Subcutaneous abdominal adipose tissue (tissue), 5 donors: ENCODE measurements at regions not wholly inside any gene's neighbourhood (a gene's known extent, or its start where the extent isn't known, plus 50 kb on each side); places are given as distances from the start of the nearest gene placed in this dataset.

ENCODE experiments used
- H3K27ac ChIP-seq: one replicate; pipeline ENCODE4 v1.7.0; 2013; ENCODE audit warnings: low read depth, mild to moderate bottlenecking, inconsistent platforms, low read length, moderate library complexity
- H3K27me3 ChIP-seq, 5 donors: one replicate each; pipeline ENCODE4 v1.7.0; 2013; ENCODE audit warnings: low read length in 5 of 5, inconsistent platforms in 1 of 5; ENCODE audit not compliant: control insufficient read depth in 5 of 5, insufficient read depth in 4 of 5
- H3K36me3 ChIP-seq, 5 donors: one replicate each; pipeline ENCODE4 v1.7.0; 2013; ENCODE audit warnings: low read length in 5 of 5; ENCODE audit not compliant: control insufficient read depth in 5 of 5, insufficient read depth in 5 of 5
- H3K4me1 ChIP-seq, 5 donors: one replicate each; pipeline ENCODE4 v1.7.0; 2013; ENCODE audit warnings: low read length in 5 of 5, mild to moderate bottlenecking in 3 of 5, moderate library complexity in 1 of 5; ENCODE audit not compliant: control insufficient read depth in 5 of 5, insufficient read depth in 5 of 5
- H3K4me3 ChIP-seq, 5 donors: one replicate each; pipeline ENCODE4 v1.7.0; 2013; ENCODE audit warnings: low read length in 5 of 5, low read depth in 1 of 5
- H3K9ac ChIP-seq, 5 donors: one replicate each; pipeline ENCODE4 v1.7.0; 2013; ENCODE audit warnings: low read length in 5 of 5, mild to moderate bottlenecking in 4 of 5, moderate library complexity in 3 of 5
- H3K9me3 ChIP-seq, 5 donors: one replicate each; pipeline ENCODE4 v1.7.0; 2013; ENCODE audit warnings: low read length in 5 of 5; ENCODE audit not compliant: control insufficient read depth in 5 of 5
- donor health status: healthy.
- donor health status: healthy.
- donor health status: healthy.
- donor health status: healthy.
- donor health status: healthy.

GRCh38 chr4:130165381-130165780 lies 1069.4 kb downstream of the C4orf33 start:
- no peaks in the 10 kb centered on the region for H3K9me3 ChIP-seq
- H3K36me3 ChIP-seq = no peaks in the 10 kb centered on the region
- no peaks in the 10 kb centered on the region for H3K27me3 ChIP-seq
- no peak overlapping the region for H3K27ac ChIP-seq
- no peaks in the 10 kb centered on the region for H3K4me1 ChIP-seq
- H3K4me3 ChIP-seq = no peak overlapping the region
- no peak overlapping the region for H3K9ac ChIP-seq

GRCh38 chr4:130172156-130172555 lies 1076.2 kb downstream of the C4orf33 start:
- H3K27ac ChIP-seq = no peak overlapping the region
- no peak overlapping the region for H3K9ac ChIP-seq
- no peaks in the 10 kb centered on the region for H3K4me1 ChIP-seq
- no peaks in the 10 kb centered on the region for H3K36me3 ChIP-seq
- no peak overlapping the region for H3K4me3 ChIP-seq
- no peaks in the 10 kb centered on the region for H3K9me3 ChIP-seq
- H3K27me3 ChIP-seq = no peaks in the 10 kb centered on the region

DNA sequence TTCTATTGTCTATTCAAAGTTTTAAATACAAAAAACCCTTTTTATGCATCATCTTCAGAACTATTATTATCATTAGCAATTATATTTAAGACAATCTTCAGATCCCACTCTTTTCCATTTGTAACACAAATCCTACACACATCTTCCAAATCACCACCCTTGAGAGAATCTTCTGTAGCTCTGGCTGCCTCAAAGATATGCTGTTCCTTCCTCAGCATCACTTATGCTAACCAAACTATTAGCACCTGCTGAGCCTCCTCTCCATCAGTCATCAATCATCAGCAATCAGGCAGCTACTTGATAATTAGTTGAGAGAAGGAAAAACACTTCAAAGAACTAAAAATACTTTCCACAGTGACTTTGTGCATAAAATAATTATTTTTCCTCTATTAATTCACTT lies 1082.2 kb downstream of the C4orf33 start:
- Histone ChIP-seq H3K4me3 (no peak overlapping the region), H3K9me3 (no peaks in the 10 kb centered on the region), H3K4me1 (no peaks in the 10 kb centered on the region)

DNA sequence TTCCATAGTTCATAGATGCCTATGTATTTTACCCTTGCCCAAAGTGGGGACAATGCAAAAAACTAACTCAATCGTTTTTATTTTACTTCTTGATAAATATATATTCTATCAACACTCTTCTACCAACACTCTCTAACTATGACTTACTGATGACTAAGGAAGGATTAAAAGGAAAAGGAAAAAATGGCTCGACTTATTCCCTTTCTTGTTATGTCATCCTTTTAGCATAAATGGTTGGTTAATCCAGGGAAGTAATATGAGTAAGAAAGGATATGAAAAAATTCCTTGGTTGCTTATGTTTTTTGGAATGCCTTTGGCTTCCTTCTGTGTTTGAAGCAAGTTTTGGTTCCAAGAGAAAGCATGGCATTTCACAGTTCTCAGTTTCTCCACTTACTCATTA lies 1087.1 kb downstream of the C4orf33 start:
- Histone ChIP-seq H3K4me1 (no peaks in the 10 kb centered on the region), H3K9ac (no peak overlapping the region), H3K27ac (no peak overlapping the region), H3K36me3 (no peaks in the 10 kb centered on the region), H3K4me3 (no peak overlapping the region), H3K9me3 (no peaks in the 10 kb centered on the region), H3K27me3 (no peaks in the 10 kb centered on the region)

More for the DNA sequence above, 1082.2 kb downstream of the C4orf33 start:
- no peaks in the 10 kb centered on the region for H3K27me3 ChIP-seq
- no peak overlapping the region for H3K9ac ChIP-seq
- H3K27ac ChIP-seq = no peak overlapping the region
- no peaks in the 10 kb centered on the region for H3K36me3 ChIP-seq

DNA sequence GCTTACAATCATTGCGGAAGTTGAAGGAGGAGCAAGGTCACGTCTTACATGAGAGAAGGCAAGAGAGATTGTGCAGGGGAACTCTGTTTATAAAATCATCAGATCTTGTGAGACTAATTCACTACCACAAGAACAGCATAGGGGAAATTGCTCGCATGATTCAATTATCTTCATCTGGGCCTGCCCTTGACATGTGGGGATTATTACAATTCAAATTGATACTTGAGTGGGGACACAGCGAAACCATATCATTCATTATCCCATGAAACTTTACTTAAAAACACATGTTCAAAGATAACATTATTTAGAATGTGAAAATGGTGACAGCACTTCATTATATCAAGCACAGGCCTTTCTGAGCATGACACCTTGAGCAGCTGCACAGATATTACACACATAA lies 1087.8 kb downstream of the C4orf33 start:
- H3K27ac ChIP-seq = no peak overlapping the region
- H3K36me3 ChIP-seq = no peaks in the 10 kb centered on the region
- no peaks in the 10 kb centered on the region for H3K4me1 ChIP-seq
- H3K4me3 ChIP-seq = no peak overlapping the region
- no peak overlapping the region for H3K9ac ChIP-seq
- H3K9me3 ChIP-seq = no peaks in the 10 kb centered on the region
- no peaks in the 10 kb centered on the region for H3K27me3 ChIP-seq

GRCh38 chr4:130185123-130185522 lies 1089.2 kb downstream of the C4orf33 start:
- Histone ChIP-seq H3K4me1 (no peaks in the 10 kb centered on the region), H3K9me3 (no peaks in the 10 kb centered on the region), H3K9ac (no peak overlapping the region), H3K27me3 (no peaks in the 10 kb centered on the region), H3K27ac (no peak overlapping the region), H3K4me3 (no peak overlapping the region), H3K36me3 (no peaks in the 10 kb centered on the region)

DNA sequence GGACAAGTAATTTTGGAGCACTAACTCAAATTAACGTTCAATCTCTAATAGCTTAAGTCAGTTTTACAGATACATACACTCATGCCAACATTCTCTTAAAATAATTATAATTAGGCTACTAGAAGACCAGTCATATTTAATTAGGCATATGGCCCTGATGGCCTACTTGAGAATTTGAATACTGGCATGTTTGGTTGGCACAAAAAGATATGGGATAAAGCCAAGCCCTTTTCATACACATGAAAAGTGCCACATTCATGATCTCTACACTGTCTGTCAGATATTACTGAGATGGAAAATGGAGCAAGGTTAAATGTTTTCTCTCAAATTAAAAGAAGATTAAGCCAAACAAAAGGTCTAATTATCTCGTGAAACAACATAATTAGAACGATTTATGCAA lies 1091.0 kb downstream of the C4orf33 start:
- no peak overlapping the region for H3K27ac ChIP-seq
- H3K27me3 ChIP-seq = no peaks in the 10 kb centered on the region
- H3K9ac ChIP-seq = no peak overlapping the region
- no peaks in the 10 kb centered on the region for H3K4me1 ChIP-seq
- no peaks in the 10 kb centered on the region for H3K36me3 ChIP-seq
- H3K9me3 ChIP-seq = peaks cover 0 to 5% (median 0%) of the 10 kb centered on the region in 5 donors
- no peak overlapping the region for H3K4me3 ChIP-seq

DNA sequence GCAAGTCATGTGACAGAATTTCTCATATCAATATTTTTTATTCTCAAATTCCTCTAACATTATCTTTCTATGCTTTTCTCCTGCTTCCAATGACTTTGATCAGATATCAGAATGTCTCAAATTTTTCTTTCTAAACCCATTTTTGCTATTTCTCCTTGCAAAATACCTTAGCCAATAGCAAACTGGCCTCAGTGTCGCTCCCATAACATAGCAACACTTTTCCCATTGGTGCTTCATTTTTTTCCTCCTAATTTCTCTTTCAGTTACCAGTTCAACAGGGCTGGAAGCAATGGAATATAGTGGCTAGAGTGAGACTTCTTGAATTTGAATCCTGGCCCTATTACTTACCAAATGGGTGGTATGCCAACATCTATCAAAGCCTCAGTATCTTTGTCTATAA lies 1091.6 kb downstream of the C4orf33 start:
- Histone ChIP-seq H3K27me3 (no peaks in the 10 kb centered on the region), H3K36me3 (no peaks in the 10 kb centered on the region), H3K4me1 (no peaks in the 10 kb centered on the region)

GRCh38 chr4:130192787-130193186 lies 1096.8 kb downstream of the C4orf33 start:
- H3K9ac ChIP-seq = no peak overlapping the region
- no peak overlapping the region for H3K4me3 ChIP-seq
- no peaks in the 10 kb centered on the region for H3K27me3 ChIP-seq
- peaks cover 0 to 5% (median 0%) of the 10 kb centered on the region in 5 donors for H3K9me3 ChIP-seq
- no peak overlapping the region for H3K27ac ChIP-seq
- no peaks in the 10 kb centered on the region for H3K4me1 ChIP-seq
- H3K36me3 ChIP-seq = no peaks in the 10 kb centered on the region

More for the DNA sequence above, 1091.6 kb downstream of the C4orf33 start:
- Histone ChIP-seq H3K9ac (no peak overlapping the region), H3K9me3 (peaks cover 0 to 5% (median 0%) of the 10 kb centered on the region in 5 donors), H3K27ac (no peak overlapping the region), H3K4me3 (no peak overlapping the region)

- Histone ChIP-seq H3K9ac (no peak overlapping the region), H3K36me3 (no peaks in the 10 kb centered on the region), H3K4me1 (no peaks in the 10 kb centered on the region), H3K4me3 (no peak overlapping the region), H3K27ac (no peak overlapping the region), H3K9me3 (peaks cover 10 to 23% (median 17%) of the 10 kb centered on the region in 5 donors), H3K27me3 (no peaks in the 10 kb centered on the region)
These were observed 1102.0 kb downstream of the C4orf33 start for GRCh38 chr4:130197946-130198345.

DNA sequence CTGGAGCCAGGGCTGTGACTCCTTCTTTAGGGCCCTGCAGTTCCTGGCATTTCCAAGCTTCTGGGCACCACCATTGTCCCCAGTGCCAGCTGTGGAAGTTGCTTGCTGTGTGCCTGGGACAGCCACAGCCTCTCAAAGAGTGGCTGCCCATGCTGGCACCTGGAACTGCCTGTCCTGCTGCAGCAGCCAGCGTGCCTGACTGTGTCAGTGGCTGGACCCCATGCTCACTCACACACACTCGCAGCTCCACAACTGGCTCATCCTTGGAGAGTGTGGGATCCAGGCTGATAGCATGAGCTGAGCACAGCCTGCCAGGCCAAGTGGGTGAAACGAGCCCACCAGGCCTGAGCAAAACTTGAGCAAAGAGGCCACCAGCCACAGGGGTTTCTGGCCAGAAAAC lies 1107.6 kb downstream of the C4orf33 start:
- H3K9ac ChIP-seq = no peak overlapping the region
- peak overlapping the region in 1 of 5 donors; percentile 40 for H3K4me3 ChIP-seq
- H3K9me3 ChIP-seq = peaks cover 10 to 35% (median 28%) of the 10 kb centered on the region in 5 donors
- H3K36me3 ChIP-seq = no peaks in the 10 kb centered on the region
- H3K27ac ChIP-seq = no peak overlapping the region
- no peaks in the 10 kb centered on the region for H3K27me3 ChIP-seq
- H3K4me1 ChIP-seq = no peaks in the 10 kb centered on the region
